GM12892 (cell line): ENCODE measurements at regions not wholly inside any gene's neighbourhood (a gene's known extent, or its start where the extent isn't known, plus 50 kb on each side); places are given as distances from the start of the nearest gene placed in this dataset.

Experiments
- POLR2A ChIP-seq: IDR thresholded peaks from 2 replicates; pipeline ENCODE4 v1.6.1; 2011; ENCODE audit warnings: low read depth, low read length, control low read depth
- TAF1 ChIP-seq: IDR thresholded peaks from 2 replicates; pipeline ENCODE4 v1.6.1; 2011; ENCODE audit warnings: low read depth, mild to moderate bottlenecking, control low read depth, low read length, borderline replicate concordance

GRCh38 chr13:109332506-109333499 is 453.6 kb downstream of the IRS2 start:
- TF ChIP-seq TAF1 (no peak), POLR2A (no peak)
